ENCODE measurements at regions not wholly inside any gene's neighbourhood (a gene's known extent, or its start where the extent isn't known, plus 50 kb on each side); places are given as distances from the start of the nearest gene placed in this dataset.
A peak's percentile ranks its signal among the peaks of the same experiment; 100 is the strongest.

- DNase-seq (ENCODE audit: low spot score): no peak
Observed at GRCh38 chr16:72502594-72503005, 330.6 kb upstream of the PMFBP1 start.

- peak; percentile 10 for DNase-seq (ENCODE audit: low spot score)
Observed at GRCh38 chr16:72501739-72502593, 330.0 kb upstream of the PMFBP1 start.

- no peak for DNase-seq (ENCODE audit: low spot score)
Observed at GRCh38 chr16:72500545-72500944, 328.6 kb upstream of the PMFBP1 start.

- no peak for DNase-seq (ENCODE audit: low spot score)
Observed at GRCh38 chr16:72493716-72494415, 321.9 kb upstream of the PMFBP1 start.

- DNase-seq (ENCODE audit: low spot score): no peak
Observed at GRCh38 chr16:72487283-72487682, 315.3 kb upstream of the PMFBP1 start.

GRCh38 chr16:72482695-72483094, 310.7 kb upstream of the PMFBP1 start:
- peak; percentile 23 for DNase-seq (ENCODE audit: low spot score)

GRCh38 chr16:72481419-72481818, 309.5 kb upstream of the PMFBP1 start:
- no peak for DNase-seq (ENCODE audit: low spot score)

GRCh38 chr16:72480911-72481310, 309.0 kb upstream of the PMFBP1 start:
- DNase-seq (ENCODE audit: low spot score): no peak

- no peak for DNase-seq (ENCODE audit: low spot score)
Observed at GRCh38 chr16:72475688-72476087, 303.7 kb upstream of the PMFBP1 start.

GRCh38 chr16:72474501-72475123, 302.7 kb upstream of the PMFBP1 start:
- peak; percentile 22 for DNase-seq (ENCODE audit: low spot score)

GRCh38 chr16:72473631-72474030, 301.7 kb upstream of the PMFBP1 start:
- no peak for DNase-seq (ENCODE audit: low spot score)

GRCh38 chr16:72471317-72471924, 299.5 kb upstream of the PMFBP1 start:
- no peak for DNase-seq (ENCODE audit: low spot score)

- DNase-seq (ENCODE audit: low spot score): no peak
Observed at GRCh38 chr16:72470541-72470940, 298.6 kb upstream of the PMFBP1 start.

GRCh38 chr16:72469932-72470331, 298.0 kb upstream of the PMFBP1 start:
- DNase-seq (ENCODE audit: low spot score): no peak

GRCh38 chr16:72468582-72468981, 296.6 kb upstream of the PMFBP1 start:
- DNase-seq (ENCODE audit: low spot score): no peak

GRCh38 chr16:72467157-72467759, 295.3 kb upstream of the PMFBP1 start:
- DNase-seq (ENCODE audit: low spot score): no peak

- DNase-seq (ENCODE audit: low spot score): no peak
Observed at GRCh38 chr16:72464597-72465368, 292.8 kb upstream of the PMFBP1 start.

GRCh38 chr16:72464052-72464451, 292.1 kb upstream of the PMFBP1 start:
- no peak for DNase-seq (ENCODE audit: low spot score)

GRCh38 chr16:72458035-72458434, 286.1 kb upstream of the PMFBP1 start:
- DNase-seq (ENCODE audit: low spot score): no peak

- no peak for DNase-seq (ENCODE audit: low spot score)
Observed at GRCh38 chr16:72457243-72457940, 285.4 kb upstream of the PMFBP1 start.

All from CD4-positive, alpha-beta T cell treated with Interleukin-2 at 100 ng/mL for 4 hours (primary cell).